Spleen (tissue), 7 donors: ENCODE measurements at regions not wholly inside any gene's neighbourhood (a gene's known extent, or its start where the extent isn't known, plus 50 kb on each side); places are given as distances from the start of the nearest gene placed in this dataset.

Experiments used
- POLR2AphosphoS5 ChIP-seq, 3 donors: sonication (generic); formaldehyde crosslinking; IDR thresholded peaks; one replicate each; pipeline ENCODE4 v1.5.1; 2017; ENCODE audit warnings: antibody characterized with exemption in 3 of 3
- TF ChIP-seq, protein P1 (sequence below), 11 experiments: fragments of 200-600 bp in 7 of 11; fragments of 450-650 bp in 4 of 11; sonication (generic) in 4 of 11; IDR thresholded peaks in 8 of 11; conservative IDR thresholded peaks in 3 of 11; 1 replicate in 7 of 11; 2 replicates in 4 of 11; pipeline versions ENCODE4 v1.4.0 to v1.8.0; 2016 to 2021; ENCODE audit warnings: antibody characterized with exemption in 11 of 11, inconsistent platforms in 4 of 11, mild to moderate bottlenecking in 1 of 11
- donor health status: DM: no; HTN: no; CAD: no; lungs with moderate emphysema.
- donor health status: DM: no; HTN: no; CAD: no.
- donor health status: DM: no; HTN: no; CAD: no.

DNA sequence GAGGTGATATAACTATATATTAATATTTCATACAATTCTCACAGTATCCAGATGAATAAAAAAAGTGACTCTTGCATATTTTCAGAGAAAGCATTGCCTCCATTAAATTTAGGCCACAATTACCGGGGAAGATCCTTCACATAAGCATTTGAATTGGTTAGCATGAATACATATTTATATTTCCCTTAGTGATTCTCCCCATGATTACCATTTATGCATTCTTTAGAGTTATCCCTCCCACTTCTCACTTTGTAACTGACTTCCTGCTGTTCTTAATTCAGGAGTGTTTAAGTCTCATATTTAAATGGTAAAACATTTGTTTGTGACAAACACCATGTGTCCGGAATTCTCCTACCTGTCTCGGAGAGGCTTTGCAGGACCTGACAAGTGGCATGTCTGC is 523.4 kb downstream of the CCDC85A start:
- TF ChIP-seq, protein P1, sequence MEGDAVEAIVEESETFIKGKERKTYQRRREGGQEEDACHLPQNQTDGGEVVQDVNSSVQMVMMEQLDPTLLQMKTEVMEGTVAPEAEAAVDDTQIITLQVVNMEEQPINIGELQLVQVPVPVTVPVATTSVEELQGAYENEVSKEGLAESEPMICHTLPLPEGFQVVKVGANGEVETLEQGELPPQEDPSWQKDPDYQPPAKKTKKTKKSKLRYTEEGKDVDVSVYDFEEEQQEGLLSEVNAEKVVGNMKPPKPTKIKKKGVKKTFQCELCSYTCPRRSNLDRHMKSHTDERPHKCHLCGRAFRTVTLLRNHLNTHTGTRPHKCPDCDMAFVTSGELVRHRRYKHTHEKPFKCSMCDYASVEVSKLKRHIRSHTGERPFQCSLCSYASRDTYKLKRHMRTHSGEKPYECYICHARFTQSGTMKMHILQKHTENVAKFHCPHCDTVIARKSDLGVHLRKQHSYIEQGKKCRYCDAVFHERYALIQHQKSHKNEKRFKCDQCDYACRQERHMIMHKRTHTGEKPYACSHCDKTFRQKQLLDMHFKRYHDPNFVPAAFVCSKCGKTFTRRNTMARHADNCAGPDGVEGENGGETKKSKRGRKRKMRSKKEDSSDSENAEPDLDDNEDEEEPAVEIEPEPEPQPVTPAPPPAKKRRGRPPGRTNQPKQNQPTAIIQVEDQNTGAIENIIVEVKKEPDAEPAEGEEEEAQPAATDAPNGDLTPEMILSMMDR (IDR thresholded peaks at IDR 0.05 in 8 of 11, conservative IDR thresholded peaks at IDR 0.05 in 3 of 11): no peak
- no peak for TF ChIP-seq POLR2AphosphoS5 (IDR thresholded peaks at IDR 0.05)
